ENCODE measurements at regions not wholly inside any gene's neighbourhood (a gene's known extent, or its start where the extent isn't known, plus 50 kb on each side); places are given as distances from the start of the nearest gene placed in this dataset.

DNA sequence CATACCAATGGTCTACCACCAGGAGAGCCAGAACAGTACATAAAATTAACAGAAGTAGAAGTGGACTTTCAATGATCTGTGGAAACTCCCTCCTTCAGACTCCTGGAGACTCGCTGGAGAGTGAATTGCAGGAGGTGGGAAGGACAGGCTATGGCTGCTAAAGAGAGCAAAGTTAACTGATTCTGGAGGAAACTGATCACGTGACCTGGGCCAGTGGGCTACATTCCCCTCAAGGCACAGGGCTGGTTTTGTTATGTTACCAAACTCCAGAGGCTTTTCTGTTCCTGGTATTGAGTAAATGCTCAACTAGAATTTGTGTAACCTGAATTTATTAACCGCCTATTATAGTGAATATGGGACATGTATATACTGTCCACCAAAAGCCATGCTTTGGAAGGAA is 372.6 kb downstream of the MTRR start:
- no peak for DNase-seq

DNA sequence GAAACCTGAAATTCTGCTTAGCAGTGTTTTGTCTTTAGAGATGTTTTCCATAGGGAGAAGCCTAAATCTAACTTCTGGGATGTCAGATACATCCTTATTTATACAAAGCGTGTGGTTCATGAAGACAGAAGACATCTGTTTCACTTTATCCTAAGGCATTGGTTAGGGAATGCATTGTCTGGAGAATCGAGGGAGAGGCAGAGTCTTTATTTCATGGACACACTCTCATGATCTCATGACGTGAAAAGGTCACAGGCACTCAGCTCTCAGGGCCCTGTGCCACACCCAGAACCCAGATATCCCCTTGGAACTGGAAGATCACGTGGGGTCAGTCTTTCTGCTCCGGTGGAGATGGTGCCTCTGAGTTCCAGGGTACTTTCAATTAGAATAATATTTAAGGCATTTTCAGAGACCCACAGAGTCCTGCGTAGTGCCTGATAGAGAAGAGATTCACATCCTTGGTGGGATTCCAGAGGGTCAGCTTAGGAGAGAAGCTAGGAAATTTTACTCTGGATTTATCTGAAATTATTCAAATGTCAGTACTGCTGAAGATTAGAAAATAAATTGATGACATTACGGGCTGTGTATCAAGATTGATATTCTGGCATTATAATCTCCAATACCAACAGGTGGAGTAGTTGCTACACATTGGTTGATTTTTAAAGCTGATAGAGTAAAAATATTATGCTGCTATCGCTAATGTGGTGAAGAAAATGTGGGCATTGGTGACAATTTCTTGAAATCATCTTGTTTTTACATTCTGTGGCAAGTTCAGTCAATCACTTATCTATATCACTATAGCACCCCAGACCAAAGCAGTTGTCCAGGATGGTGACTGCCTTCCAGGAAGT is 378.3 kb downstream of the MTRR start:
- peak; percentile 11 for DNase-seq

DNA sequence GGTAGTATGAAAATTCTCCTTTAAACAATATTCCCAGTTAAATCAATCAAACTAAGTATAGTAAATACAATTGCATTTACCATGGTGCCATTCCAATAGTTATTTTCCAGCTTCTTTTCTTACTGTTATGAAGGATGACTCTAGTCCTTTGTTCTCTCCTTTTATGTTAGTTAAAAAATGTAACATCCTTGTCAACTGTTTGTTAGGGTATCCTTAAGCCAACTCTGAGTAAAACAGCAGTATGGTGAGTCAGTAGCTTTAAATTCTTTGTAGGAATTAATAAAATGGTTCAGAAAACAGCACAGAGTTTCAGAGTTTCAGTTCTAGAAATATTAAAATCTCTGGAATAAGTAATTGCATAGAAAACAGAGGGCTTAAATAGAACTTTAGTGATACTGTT is 384.4 kb downstream of the MTRR start:
- DNase-seq = no peak

DNA sequence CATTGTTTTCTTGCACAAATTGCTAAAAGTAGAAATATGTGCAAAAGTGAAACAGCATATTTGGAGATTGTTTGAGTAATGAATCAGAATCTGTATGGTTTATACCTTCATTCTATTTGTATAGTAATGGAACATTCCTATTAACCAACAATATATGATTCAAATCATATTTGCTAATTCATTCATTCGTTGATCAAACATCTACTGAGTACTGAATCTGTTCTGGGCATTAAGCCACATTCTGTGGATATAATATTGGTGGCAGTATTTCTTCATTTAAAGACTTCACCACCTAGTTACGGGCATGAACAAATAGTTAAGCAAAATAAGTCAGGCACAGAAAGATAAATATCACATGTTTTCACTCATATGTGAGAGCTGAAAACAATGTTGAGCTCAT is 385.7 kb downstream of the MTRR start:
- DNase-seq = no peak

DNA sequence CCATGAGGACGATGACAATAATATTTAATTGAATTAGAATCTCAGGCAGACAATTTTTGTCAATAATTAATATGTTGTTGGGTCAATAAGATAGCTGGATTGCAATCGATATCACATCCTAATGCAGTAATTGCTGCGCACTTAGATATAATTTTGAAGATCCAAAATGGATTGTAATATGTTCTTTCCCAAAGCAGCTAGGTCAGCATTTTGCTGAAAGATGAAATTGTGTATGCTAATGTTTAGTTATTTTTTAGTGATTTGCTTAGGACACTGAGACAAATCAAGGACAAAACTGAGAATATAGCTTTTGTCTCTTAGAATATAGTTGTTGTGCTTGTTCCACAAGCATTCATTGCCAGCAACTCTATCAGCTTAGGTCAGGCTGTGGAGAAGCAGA is 389.9 kb downstream of the MTRR start:
- DNase-seq = no peak

DNA sequence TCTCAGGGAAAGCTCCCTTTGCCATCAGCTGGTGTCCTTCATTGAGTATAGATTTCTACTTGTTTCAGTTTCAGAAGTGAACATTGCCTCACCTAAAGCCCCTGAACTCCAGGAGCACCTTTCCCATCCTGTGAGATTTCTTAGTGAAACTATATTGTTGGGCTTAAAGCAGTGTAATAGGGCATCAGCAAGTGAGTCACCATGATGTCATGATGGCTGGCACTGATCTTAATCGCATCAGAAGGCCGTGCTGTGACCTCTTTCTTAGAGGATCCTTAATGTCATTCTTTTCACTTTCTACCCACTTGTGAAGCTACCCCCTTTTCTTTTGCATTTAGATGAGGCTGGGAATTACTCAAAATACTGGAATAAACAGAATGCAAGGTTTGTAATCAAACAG is 401.3 kb downstream of the MTRR start:
- DNase-seq = no peak

DNA sequence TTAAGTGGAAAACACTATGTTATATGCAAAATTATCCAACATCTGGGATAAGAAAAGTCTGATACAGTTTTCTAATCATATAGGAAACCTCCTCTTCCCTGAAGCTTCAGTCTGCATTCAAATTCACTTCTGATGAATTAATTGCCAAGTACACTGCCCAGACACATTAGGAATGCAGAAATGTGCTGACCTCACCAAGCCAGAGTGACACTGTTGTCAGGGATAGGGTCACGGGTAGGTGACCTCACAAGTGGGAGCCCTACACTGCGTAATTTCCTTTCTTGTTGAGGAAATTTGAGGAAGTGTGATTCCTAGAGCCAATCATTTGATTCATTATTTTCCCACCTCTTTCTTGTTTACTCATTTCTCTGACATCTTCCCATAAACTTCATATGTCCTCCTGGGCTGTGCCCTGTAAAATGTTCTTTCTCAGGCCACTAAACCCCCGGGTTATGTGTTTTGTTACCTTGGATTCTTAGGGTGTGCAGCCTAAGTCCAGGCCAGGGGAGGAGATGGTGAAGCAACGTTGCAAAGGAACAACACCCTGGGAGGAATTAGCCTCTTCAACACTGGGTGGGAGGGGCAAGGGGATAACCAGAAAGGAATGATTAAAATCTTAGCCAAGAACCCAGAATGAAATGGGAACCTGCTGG is 411.9 kb downstream of the MTRR start:
- no peak for DNase-seq

DNA sequence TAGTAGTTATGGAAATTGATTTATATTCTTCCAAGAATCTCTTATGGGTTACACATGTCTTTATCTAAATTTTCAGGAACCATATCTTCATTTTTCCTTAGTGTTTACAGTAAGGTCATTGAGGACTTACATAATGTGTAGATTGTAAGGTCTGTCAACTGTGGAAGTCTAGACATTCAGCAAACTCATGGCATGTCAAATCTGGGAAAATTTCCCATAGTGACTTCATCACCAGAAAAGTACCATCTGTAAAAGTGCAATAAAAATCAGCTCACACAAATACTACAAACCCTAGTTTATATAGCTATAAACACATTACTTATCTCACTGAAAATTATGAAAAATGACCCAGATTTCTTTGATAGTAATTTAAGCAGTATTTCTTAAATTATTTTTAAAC is 419.4 kb downstream of the MTRR start:
- DNase-seq = peak; percentile 31

DNA sequence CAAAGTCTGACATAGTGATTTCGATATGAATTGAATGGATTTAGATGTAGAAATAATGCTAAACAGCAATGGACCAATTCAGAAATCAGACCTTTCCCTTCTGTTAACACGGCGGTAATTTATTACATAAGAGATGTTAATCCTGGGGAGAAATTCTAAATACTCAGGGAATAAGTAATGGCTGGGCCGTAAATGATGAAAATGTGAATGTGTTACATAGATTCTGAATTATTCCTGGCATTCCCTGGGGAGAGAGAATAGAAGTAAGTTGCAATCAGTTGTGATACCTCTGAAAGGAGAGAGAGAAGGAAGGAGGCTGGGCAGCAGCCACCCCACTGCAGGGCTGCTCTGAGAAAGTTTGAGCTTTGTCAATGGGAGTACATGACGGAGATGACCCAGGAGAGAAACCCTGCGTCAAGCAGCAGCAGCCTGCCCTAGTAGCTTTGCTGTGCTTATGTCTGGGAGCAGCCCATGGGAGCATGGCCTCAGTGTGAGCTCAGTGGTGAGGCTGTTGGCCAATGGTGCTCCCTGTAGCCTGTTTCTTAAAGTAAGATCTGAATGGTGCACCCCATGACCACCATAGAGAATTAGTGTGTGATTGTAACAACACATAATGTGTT is 420.1 kb downstream of the MTRR start:
- no peak for DNase-seq

DNA sequence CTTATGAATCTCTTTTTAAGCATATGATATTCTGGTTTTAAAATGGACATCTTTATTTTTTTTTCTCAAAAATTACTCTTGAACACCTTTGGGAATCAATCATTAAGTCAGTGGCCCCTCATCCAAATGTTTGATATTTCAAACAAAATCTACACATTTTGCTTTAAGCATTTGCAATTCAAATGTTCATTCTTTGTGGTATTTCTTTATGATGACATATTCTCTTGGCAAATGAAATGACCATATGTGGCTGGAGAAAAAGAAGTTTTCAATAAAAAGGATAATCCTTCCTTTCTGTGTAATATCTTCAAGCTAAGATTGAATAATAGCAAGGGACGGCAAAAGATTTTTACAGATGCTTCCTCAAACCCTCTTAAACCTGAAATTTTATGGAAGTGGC is 420.8 kb downstream of the MTRR start:
- DNase-seq = no peak

DNA sequence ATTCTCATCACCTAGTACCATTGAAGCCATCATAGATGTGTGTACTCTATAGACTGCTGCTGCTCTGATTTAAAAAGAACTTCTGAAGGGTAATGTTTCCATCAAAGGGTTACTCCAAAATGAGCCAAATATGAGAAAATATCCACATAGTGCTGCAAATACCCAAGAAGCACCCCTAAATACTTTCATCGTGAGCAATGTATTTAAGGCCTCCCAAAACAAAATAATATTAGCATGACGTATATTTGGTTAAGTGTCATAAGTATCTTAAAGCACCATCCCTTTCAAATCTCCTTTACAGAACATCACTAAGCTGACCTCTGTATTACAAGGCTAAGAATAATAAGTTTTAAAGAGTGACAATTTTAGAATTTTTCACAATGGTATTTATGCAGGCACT is 421.8 kb downstream of the MTRR start:
- no peak for DNase-seq

DNA sequence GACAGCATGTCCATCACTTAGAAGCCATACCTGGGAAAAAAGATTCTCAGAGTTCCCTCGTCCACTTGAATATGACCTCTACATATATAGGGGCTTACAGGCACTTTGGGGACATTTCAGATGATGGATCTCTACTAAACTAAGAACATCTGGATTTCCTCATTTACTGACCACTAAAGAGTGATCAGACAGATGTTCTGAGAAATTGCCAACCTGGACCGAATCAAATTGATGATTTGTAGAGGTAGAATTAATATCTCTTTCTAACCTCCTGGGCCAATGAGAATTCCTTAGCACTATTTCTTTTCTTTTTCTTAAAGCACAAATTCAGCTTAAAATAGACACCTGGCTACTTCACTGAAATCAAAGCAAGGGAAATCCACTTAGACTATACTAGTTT is 422.7 kb downstream of the MTRR start:
- no peak for DNase-seq

DNA sequence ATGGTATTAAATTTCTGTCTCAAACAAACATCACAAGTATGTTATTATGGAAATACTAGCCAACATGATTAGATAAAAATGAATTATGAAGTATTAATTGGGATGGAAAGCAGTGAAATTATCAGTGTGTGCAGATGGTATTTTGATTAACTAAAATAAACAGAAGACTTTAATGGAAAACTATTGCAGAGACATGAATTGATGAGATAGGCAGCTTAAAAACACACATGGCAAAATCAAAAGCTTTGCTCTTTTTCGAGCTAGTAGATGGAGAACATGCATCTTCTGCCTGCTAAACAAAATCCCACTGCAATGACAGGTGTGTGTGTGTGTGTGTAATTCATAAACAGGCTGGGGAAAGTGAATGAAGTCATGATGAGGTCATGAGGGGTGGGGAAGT is 426.2 kb downstream of the MTRR start:
- no peak for DNase-seq

DNA sequence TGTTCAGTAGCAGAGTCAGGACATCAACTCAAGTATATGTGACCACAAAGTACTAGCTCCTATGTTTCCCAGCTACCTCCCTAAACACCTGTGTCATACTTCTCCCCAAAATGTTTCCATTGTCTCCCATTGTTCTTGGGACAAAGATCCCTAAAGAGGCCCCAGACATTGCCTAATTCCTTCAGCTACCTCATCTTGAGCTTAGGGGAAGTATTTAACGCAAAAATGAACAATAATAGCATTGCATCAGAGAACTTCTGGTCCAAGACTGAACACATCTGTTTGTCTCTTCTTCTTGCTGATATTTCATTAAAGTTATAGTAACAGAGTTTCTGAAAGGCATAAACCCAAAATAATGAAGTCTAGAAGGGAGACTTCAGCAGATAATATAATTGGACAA is 430.8 kb downstream of the MTRR start:
- DNase-seq = no peak

DNA sequence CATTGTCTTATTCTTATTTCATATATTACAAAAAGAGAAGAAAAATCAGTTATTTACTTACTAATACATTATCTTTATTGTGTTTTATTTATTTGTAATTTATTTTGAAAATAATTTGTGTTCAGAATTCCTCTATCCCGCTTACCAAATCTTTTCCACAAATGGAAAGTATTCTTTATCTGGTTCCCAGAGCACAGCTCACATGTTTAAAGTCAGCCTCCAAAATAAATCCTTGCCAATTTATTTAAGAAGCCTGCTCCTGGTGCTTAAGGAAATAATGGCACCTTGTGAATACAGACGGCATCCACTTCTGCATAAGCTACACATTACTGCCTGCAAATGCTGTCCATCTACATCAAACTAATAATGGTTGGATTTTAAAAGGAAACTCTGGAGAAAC is 435.4 kb downstream of the MTRR start:
- no peak for DNase-seq

DNA sequence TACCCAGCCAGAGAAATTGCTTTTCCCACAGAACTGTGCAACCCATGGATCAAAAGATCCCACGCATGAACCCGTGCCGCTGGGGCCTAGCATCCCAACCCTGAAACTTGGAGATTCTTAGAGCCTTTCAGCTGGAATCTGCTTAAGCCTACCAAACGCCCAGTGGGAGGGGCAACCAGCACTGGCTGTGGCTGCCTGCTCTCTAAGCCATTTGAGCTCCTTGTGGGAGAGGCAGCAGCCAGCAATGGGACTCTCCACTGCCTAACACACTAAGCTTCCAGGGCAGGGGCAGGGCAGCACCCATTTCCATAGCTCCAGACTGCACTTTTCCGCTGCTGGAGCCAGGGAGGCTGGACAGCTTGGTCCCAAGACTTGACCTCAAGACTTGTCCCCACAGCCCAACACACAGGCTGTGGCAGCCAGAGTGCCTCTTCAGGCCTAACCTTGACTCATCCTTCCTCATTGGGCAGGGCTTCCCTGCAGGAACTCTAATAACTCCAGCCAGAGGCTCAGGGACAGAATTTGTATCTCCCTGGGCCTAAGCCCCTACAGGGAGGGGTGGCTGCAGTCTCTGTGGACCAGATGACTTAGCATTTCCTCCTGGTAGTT is 437.4 kb downstream of the MTRR start:
- DNase-seq = no peak

DNA sequence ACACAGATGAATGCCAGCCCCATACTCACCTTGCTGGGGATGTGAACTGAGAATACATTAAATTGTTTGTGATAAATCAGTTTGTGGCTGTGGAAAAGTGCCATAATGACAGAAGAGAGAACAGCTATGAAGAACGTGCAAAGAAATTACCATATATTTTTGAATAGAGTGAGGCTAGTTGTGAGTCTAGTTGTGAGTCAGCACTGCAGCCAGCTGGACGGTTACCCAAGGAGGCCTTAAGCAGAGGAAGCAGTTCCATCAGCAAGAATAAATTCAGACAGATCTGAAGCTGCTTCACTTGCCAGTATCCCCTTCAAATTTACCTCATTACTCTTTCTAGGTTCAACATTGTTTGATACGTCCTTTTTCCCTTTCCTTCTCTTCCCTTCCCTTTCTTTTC is 446.0 kb downstream of the MTRR start:
- no peak for DNase-seq

DNA sequence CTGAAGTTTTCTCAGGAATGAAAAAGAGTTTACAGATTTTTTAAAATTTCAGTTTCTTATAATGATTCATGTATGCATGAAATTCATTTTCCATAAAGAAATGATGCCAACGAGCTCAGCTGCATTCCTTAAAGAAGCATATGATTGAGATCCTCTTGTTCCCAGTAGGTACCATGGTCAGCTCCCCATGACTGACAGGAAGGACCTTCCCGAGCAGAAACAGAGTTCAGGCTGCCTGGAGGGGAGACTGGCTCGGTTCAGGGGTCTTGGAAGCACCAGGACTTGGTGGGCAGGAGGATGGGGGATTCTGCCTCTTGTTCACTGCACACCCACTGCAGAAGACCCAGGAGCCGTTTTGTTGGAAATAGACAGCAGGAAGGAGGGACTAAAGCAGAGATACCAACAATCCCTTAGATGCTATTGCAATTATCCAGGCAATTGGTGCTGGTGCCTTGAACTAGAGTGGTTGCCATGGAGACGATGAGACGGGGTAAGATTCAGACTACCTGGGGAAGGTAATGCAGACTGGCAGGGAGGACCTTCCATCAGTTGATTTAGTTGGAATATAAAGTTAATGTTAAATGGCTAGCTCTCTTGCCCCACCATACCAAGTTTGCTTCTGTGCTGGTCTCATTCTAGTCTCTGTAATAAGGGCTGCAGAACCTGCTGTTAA is 447.8 kb downstream of the MTRR start:
- peak; percentile 40 for DNase-seq

DNA sequence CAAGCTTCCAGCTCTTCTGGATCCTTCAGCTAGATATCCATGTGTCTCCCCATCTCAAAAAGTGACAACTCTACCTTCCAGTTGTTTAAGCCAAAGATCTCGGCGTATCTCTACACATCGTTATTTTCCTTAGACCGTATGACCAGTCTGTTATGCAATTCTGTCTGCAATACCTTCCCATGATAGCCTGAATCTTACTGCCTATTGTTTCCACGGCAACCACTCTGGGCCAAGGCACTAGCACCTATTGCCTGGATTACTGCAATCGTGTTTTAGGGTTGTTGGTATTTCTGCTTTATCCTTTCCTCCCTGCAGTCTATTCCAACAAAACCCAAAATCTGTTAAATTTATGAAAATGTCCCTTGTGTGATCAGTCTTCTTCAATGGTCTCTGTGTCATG is 448.4 kb downstream of the MTRR start:
- DNase-seq = no peak

DNA sequence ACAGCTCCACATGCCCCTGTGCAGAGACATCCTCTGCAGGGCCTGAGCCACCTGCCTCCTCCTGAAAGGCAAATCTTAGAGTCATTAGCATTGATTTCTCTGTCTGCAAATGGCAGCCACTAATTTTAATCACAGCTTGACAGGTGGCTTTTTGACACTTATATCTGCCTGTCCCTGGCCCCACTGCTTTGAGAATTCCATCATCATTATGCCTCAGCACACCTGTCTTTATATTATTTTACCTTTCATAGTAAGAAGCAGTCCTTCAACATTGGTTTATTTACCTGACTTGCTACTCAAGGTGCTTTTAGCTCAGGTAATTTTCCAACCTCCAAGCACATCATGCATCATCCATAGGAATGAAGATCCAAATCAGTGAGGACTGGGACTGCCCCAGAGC is 451.3 kb downstream of the MTRR start:
- DNase-seq = peak; percentile 55

DNA sequence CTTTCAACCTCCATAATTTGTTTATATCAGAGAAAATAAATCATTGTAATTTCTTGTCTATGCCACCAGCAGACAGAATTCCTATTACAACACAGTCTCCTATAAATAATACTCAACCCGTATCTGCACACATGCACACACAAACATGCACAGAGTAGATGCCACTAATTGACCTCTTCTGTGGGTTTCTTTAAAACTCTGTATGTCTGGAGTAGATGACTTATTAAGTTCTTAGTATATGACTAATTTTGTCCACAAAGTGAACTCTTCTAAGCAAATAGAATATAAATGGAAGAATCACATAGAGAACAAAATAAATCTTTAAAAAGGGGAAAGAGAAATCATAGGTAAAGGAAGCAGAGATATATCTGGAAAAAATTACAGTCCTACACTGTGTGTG is 452.3 kb downstream of the MTRR start:
- no peak for DNase-seq

DNA sequence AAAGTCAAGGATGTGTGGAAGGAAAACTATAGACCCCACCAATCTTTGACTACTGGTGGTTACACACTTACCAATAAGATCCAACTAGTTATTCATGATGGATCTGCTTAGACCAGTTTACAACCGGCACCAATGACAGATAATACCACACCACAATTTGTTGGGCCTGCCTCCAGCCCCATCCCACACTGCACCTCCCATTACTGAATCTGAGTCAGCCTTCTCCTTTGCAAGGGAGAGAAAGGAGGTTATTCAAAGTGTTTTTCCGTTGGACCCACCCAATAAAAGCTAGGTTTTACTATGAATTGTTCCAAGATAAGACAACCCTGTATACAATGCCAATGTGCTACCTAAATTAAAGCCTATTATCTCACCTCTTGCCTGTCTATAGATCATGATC is 453.5 kb downstream of the MTRR start:
- DNase-seq = no peak

DNA sequence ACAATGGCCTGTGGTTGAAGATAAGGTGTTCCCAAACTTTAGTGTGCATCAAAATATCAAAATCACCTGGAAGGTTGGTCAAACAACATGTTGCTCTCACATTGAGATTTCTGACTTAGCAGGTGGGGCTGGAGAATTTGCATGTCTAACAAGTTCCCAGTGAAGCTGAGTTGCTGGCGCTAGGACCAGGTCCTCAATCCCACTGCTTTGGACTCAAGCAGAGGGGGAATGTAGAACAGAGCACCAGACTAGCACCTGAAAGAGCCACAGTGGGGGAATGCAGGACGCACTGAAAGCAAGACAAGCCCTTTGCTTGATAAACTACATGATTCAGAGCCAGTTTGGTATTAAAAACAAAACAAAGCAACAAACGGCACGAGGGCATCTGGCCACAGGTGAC is 458.1 kb downstream of the MTRR start:
- no peak for DNase-seq

All from NCI-H69 (cell line).